WI38 (cell line): ENCODE measurements at regions not wholly inside any gene's neighbourhood (a gene's known extent, or its start where the extent isn't known, plus 50 kb on each side); places are given as distances from the start of the nearest gene placed in this dataset.
"Not testable (repeated sequence)": the region's sequence is repeated elsewhere in the genome, so short reads cannot be mapped to it uniquely, and the experiment has no call there.

Experiments
- H3K4me3 ChIP-seq: 2 replicates; pipeline ENCODE4 v1.5.1; 2011; ENCODE audit warnings: low read depth, mild to moderate bottlenecking, control low read depth, low read length
- CTCF ChIP-seq: IDR thresholded peaks from 2 replicates; pipeline ENCODE4 v1.5.1; 2012; ENCODE audit warnings: low read depth, mild to moderate bottlenecking, control low read depth, low read length

- no peak for TF ChIP-seq CTCF
- H3K4me3 ChIP-seq = no peak overlapping the region
Observed at GRCh38 chr4:84151574-84151973, 347.5 kb downstream of the NKX6-1 start.

GRCh38 chr4:84150177-84150576 lies 348.9 kb downstream of the NKX6-1 start:
- no peak overlapping the region for H3K4me3 ChIP-seq
- no peak for TF ChIP-seq CTCF

- TF ChIP-seq CTCF = no peak
- H3K4me3 ChIP-seq = no peak overlapping the region
Observed at GRCh38 chr4:84147831-84148230, 351.3 kb downstream of the NKX6-1 start.

GRCh38 chr4:84146300-84146959 lies 352.7 kb downstream of the NKX6-1 start:
- no peak overlapping the region for H3K4me3 ChIP-seq
- no peak for TF ChIP-seq CTCF

GRCh38 chr4:84145176-84145575 lies 353.9 kb downstream of the NKX6-1 start:
- TF ChIP-seq CTCF = no peak
- no peak overlapping the region for H3K4me3 ChIP-seq

GRCh38 chr4:84126911-84127310 lies 372.2 kb downstream of the NKX6-1 start:
- not testable (repeated sequence) for H3K4me3 ChIP-seq

GRCh38 chr4:84126061-84126787 lies 372.9 kb downstream of the NKX6-1 start:
- TF ChIP-seq CTCF = no peak
- no peak overlapping the region for H3K4me3 ChIP-seq
